Heart left ventricle (tissue), 13 donors: ENCODE measurements at regions not wholly inside any gene's neighbourhood (a gene's known extent, or its start where the extent isn't known, plus 50 kb on each side); places are given as distances from the start of the nearest gene placed in this dataset.

ENCODE experiments used
- CTCF ChIP-seq, 12 donors: fragments of 200-600 bp; sonication (generic) in 4 of 12; IDR thresholded peaks; one replicate each; pipeline versions ENCODE4 v1.5.0 to v1.8.0; 2018 to 2022; ENCODE audit warnings: antibody characterized with exemption in 12 of 12, mild to moderate bottlenecking in 5 of 12
- POLR2A ChIP-seq, 2 donors: fragments of 450-650 bp; IDR thresholded peaks; one replicate each; pipeline ENCODE4 v1.6.1; 2017; ENCODE audit warnings: antibody characterized with exemption in 2 of 2, mild to moderate bottlenecking in 2 of 2, moderate library complexity in 2 of 2
- donor health status: ischemic (EF 13 %, LVEDD 7.1; RV severe dilation, severe dysfunction).
- donor health status: DM: no; HTN: yes; CAD: no.
- donor health status: DM: no; HTN: no; CAD: no.
- donor health status: ischemic (EF 25% LVEDD 6.9; RV normal size, moderate dysfunction).
- donor health status: ischemic (EF 25% LVEDD 5.7; RV mildly dilated, moderate dysfunction).
- donor health status: ischemic (EF 35%, LVEDD 5.7; RV mildly dilated, moderate dysfunction).
- donor health status: nonischemic (EF 11% LVEDD 7.7; RV severe dilation, severe dysfunction).
- donor health status: DM: yes; HTN: yes; CAD: no.
- donor health status: PGD.
- donor health status: ischemic (EF 29% LVEDD 5.4; RV normal size, mild dysfunction).
- donor health status: nonischemic (EF 23%, LVEDD 6.1; RV moderate dilation, normal function).

- no peak for TF ChIP-seq CTCF (IDR thresholded peaks at IDR 0.05)
- TF ChIP-seq POLR2A (IDR thresholded peaks at IDR 0.05), result no peak
Observed at GRCh38 chr13:29903543-29903942, 53.1 kb upstream of the UBL3 start.
